Type B pancreatic cell (in vitro differentiated cells): ENCODE measurements at regions not wholly inside any gene's neighbourhood (a gene's known extent, or its start where the extent isn't known, plus 50 kb on each side); places are given as distances from the start of the nearest gene placed in this dataset.

Source experiments
- DNase-seq: peaks from one replicate; pipeline ENCODE4 v3.0.0; 2021; ENCODE audit warnings: mixed read lengths; ENCODE audit not compliant: unreplicated experiment; ENCODE audit errors: extremely low spot score
- H3K27ac Mint-ChIP-seq: 2 replicates; pipeline ENCODE4 v1.8.0; 2021; ENCODE audit warnings: mild to moderate bottlenecking, mixed read lengths
- H3K27me3 Mint-ChIP-seq: 2 replicates; pipeline ENCODE4 v1.8.0; 2021; ENCODE audit warnings: mixed read lengths
- H3K36me3 Mint-ChIP-seq: 2 replicates; pipeline ENCODE4 v1.8.0; 2021; ENCODE audit warnings: mixed read lengths
- H3K4me1 Mint-ChIP-seq: one replicate; pipeline ENCODE4 v1.8.0; 2021; ENCODE audit warnings: mixed read lengths; ENCODE audit not compliant: unreplicated experiment
- H3K4me3 Mint-ChIP-seq: 2 replicates; pipeline ENCODE4 v1.8.0; 2021; ENCODE audit warnings: mild to moderate bottlenecking, mixed read lengths
- H3K9me3 Mint-ChIP-seq: 2 replicates; pipeline ENCODE4 v1.8.0; 2021; ENCODE audit warnings: mixed read lengths
- CTCF ChIP-seq: fragments of 200-600 bp; sonication (generic); conservative IDR thresholded peaks from 2 replicates; pipeline ENCODE4 v1.5.0; 2021; ENCODE audit warnings: antibody characterized with exemption, mild to moderate bottlenecking

GRCh38 chr9:684941-685340 lies 156.6 kb upstream of the DMRT1 start:
- Mint-ChIP-seq H3K27me3 (no peaks in the 10 kb centered on the region), H3K4me3 (peak overlapping the region; percentile 83), H3K36me3 (peaks cover 14% of the 10 kb centered on the region), H3K27ac (peak overlapping the region; percentile 68), H3K9me3 (no peaks in the 10 kb centered on the region), H3K4me1 (peaks cover 44% of the 10 kb centered on the region)
- DNase-seq, result no peak
- TF ChIP-seq CTCF, result no peak

GRCh38 chr9:686321-686813 lies 155.1 kb upstream of the DMRT1 start:
- Mint-ChIP-seq H3K36me3 (peaks cover 14% of the 10 kb centered on the region), H3K4me3 (peak overlapping the region; percentile 83), H3K9me3 (no peaks in the 10 kb centered on the region), H3K27me3 (no peaks in the 10 kb centered on the region), H3K27ac (peak overlapping the region; percentile 68), H3K4me1 (peaks cover 48% of the 10 kb centered on the region)
- DNase-seq, result no peak
- no peak for TF ChIP-seq CTCF

GRCh38 chr9:687034-687785 lies 154.3 kb upstream of the DMRT1 start:
- no peaks in the 10 kb centered on the region for H3K9me3 Mint-ChIP-seq
- no peaks in the 10 kb centered on the region for H3K27me3 Mint-ChIP-seq
- H3K27ac Mint-ChIP-seq, result peak overlapping the region; percentile 68
- no peak for DNase-seq
- peaks cover 53% of the 10 kb centered on the region for H3K4me1 Mint-ChIP-seq
- peaks cover 14% of the 10 kb centered on the region for H3K36me3 Mint-ChIP-seq
- no peak for TF ChIP-seq CTCF
- H3K4me3 Mint-ChIP-seq, result peak overlapping the region; percentile 83

- DNase-seq, result no peak
- no peak for TF ChIP-seq CTCF
- Mint-ChIP-seq H3K9me3 (no peaks in the 10 kb centered on the region), H3K4me1 (peaks cover 52% of the 10 kb centered on the region), H3K4me3 (peak overlapping the region; percentile 61), H3K27ac (peak overlapping the region; percentile 44), H3K27me3 (no peaks in the 10 kb centered on the region), H3K36me3 (peaks cover 14% of the 10 kb centered on the region)
Observed at GRCh38 chr9:687994-688393, 153.5 kb upstream of the DMRT1 start.

GRCh38 chr9:690517-691111 lies 150.9 kb upstream of the DMRT1 start:
- TF ChIP-seq CTCF, result no peak
- Mint-ChIP-seq H3K27me3 (no peaks in the 10 kb centered on the region), H3K4me1 (peaks cover 57% of the 10 kb centered on the region), H3K36me3 (peaks cover 14% of the 10 kb centered on the region), H3K9me3 (no peaks in the 10 kb centered on the region), H3K4me3 (peak overlapping the region; percentile 43), H3K27ac (peak overlapping the region; percentile 46)
- DNase-seq, result no peak
